Gastrocnemius medialis (tissue), 4 donors: ENCODE measurements at regions not wholly inside any gene's neighbourhood (a gene's known extent, or its start where the extent isn't known, plus 50 kb on each side); places are given as distances from the start of the nearest gene placed in this dataset.

Experiments
- ATAC-seq, 2 donors: fragments of 150-250 bp; one replicate each; pipeline ENCODE4 v1.9.1; 2016
- DNase-seq, 2 donors: peaks; one replicate each; pipeline ENCODE4 v3.0.0-alpha.2; 2019
- H3K27ac ChIP-seq, 4 donors: fragments of 200-600 bp; sonication (generic); 1 replicate in 1 of 4; 2 replicates in 3 of 4; pipeline ENCODE4 v1.5.1; 2016 to 2018; ENCODE audit warnings: mild to moderate bottlenecking in 2 of 4, moderate library complexity in 1 of 4
- H3K27me3 ChIP-seq, 3 donors: fragments of 200-600 bp; sonication (generic) in 2 of 3; 1 replicate in 1 of 3; 2 replicates in 2 of 3; pipeline versions ENCODE4 v1.5.1 to v1.6.0; 2016 to 2019; ENCODE audit warnings: mild to moderate bottlenecking in 1 of 3, moderate library complexity in 1 of 3
- H3K36me3 ChIP-seq, 2 donors: fragments of 200-600 bp; sonication (generic) in 1 of 2; one replicate each; pipeline ENCODE4 v1.5.1; 2017 to 2018
- H3K4me1 ChIP-seq, 2 donors: fragments of 200-600 bp; sonication (generic) in 1 of 2; one replicate each; pipeline ENCODE4 v1.5.1; 2016 to 2017; ENCODE audit warnings: mild to moderate bottlenecking in 2 of 2
- H3K4me3 ChIP-seq, 4 donors: fragments of 200-600 bp; sonication (generic) in 3 of 4; 1 replicate in 1 of 4; 2 replicates in 3 of 4; pipeline ENCODE4 v1.5.1; 2016 to 2019; ENCODE audit warnings: mild to moderate bottlenecking in 2 of 4
- H3K9me3 ChIP-seq, 3 donors: fragments of 200-600 bp; sonication (generic) in 2 of 3; 1 replicate in 1 of 3; 2 replicates in 2 of 3; pipeline ENCODE4 v1.5.1; 2016 to 2019
- CTCF ChIP-seq, 5 experiments: fragments of 450-650 bp in 3 of 5; fragments of 200-600 bp in 2 of 5; sonication (generic) in 2 of 5; IDR thresholded peaks in 4 of 5; conservative IDR thresholded peaks in 1 of 5; 1 replicate in 4 of 5; 2 replicates in 1 of 5; pipeline ENCODE4 v1.5.1; 2016 to 2019; ENCODE audit warnings: antibody characterized with exemption in 5 of 5, mild to moderate bottlenecking in 3 of 5, moderate library complexity in 3 of 5
- POLR2A ChIP-seq, 2 donors: fragments of 450-650 bp; IDR thresholded peaks; one replicate each; pipeline ENCODE4 v1.6.1; 2017; ENCODE audit warnings: antibody characterized with exemption in 2 of 2, mild to moderate bottlenecking in 2 of 2, moderate library complexity in 2 of 2
- in situ Hi-C, 4 donors: fragments of 200-750 bp; cut with MboI; loops; one replicate each; pipeline versions ENCODE4 v1.15.0 to v1.8.0; 2017; ENCODE audit warnings: low sequenced_read_pairs in 4 of 4
- intact Hi-C: fragments of 100-400 bp; cut with DNase I; formaldehyde crosslinking; loops from one replicate; pipeline ENCODE4 v1.15.1; 2023; ENCODE audit warnings: low total_unique reads

GRCh38 chr17:64783556-64784352 lies 121.6 kb upstream of the SMURF2 start:
- H3K9me3 ChIP-seq, result no peaks in the 10 kb centered on the region
- no peak for TF ChIP-seq POLR2A (IDR thresholded peaks at IDR 0.05)
- TF ChIP-seq CTCF (IDR thresholded peaks at IDR 0.05 in 4 of 5, conservative IDR thresholded peaks at IDR 0.05 in 1 of 5), result no peak
- ATAC-seq (no peak), DNase-seq (peak in 1 of 2 donors; percentile 4)
- no peak overlapping the region for H3K27ac ChIP-seq
- peaks cover 0 to 10% (median 7%) of the 10 kb centered on the region in 3 donors for H3K27me3 ChIP-seq
- intact Hi-C loops (no loop called here), in situ Hi-C loops (no loop called here)
- H3K4me1 ChIP-seq, result peaks cover 7 to 14% of the 10 kb centered on the region in 2 donors
- no peak overlapping the region for H3K4me3 ChIP-seq
- H3K36me3 ChIP-seq, result peaks cover 0 to 40% of the 10 kb centered on the region in 2 donors

- in situ Hi-C loops, result no loop called here
- Histone ChIP-seq H3K9me3 (no peaks in the 10 kb centered on the region), H3K4me1 (peaks cover 7 to 13% of the 10 kb centered on the region in 2 donors), H3K4me3 (no peak overlapping the region), H3K27ac (no peak overlapping the region), H3K36me3 (peaks cover 0 to 40% of the 10 kb centered on the region in 2 donors), H3K27me3 (peaks cover 0 to 10% (median 7%) of the 10 kb centered on the region in 3 donors)
- no peak for TF ChIP-seq POLR2A (IDR thresholded peaks at IDR 0.05)
- TF ChIP-seq CTCF (IDR thresholded peaks at IDR 0.05 in 4 of 5, conservative IDR thresholded peaks at IDR 0.05 in 1 of 5), result no peak
- DNase-seq, result no peak
- intact Hi-C loops, result no loop called here
- ATAC-seq, result no peak
Measured at GRCh38 chr17:64783031-64783461, 120.9 kb upstream of the SMURF2 start.

- DNase-seq, result no peak
- peak overlapping the region in 3 of 4 donors; percentile 44 to 55 (median 47) for H3K4me3 ChIP-seq
- in situ Hi-C loops, result no loop called here
- H3K36me3 ChIP-seq, result peaks cover 0 to 40% of the 10 kb centered on the region in 2 donors
- peaks cover 10 to 13% of the 10 kb centered on the region in 2 donors for H3K4me1 ChIP-seq
- H3K27ac ChIP-seq, result peak overlapping the region in 3 of 4 donors; percentile 33 to 56 (median 52)
- ATAC-seq, result no peak
- no peak for TF ChIP-seq CTCF (IDR thresholded peaks at IDR 0.05 in 4 of 5, conservative IDR thresholded peaks at IDR 0.05 in 1 of 5)
- TF ChIP-seq POLR2A (IDR thresholded peaks at IDR 0.05), result no peak
- no peaks in the 10 kb centered on the region for H3K9me3 ChIP-seq
- intact Hi-C loops, result no loop called here
- peaks cover 0 to 10% (median 7%) of the 10 kb centered on the region in 3 donors for H3K27me3 ChIP-seq
Measured at GRCh38 chr17:64781810-64782555, 119.9 kb upstream of the SMURF2 start.

- ATAC-seq, result no peak
- intact Hi-C loops, result no loop called here
Measured at GRCh38 chr17:64781014-64781756, 119.1 kb upstream of the SMURF2 start.

More at GRCh38 chr17:64781014-64781756, 119.1 kb upstream of the SMURF2 start:
- peak overlapping the region in 3 of 4 donors; percentile 33 to 56 (median 52) for H3K27ac ChIP-seq
- H3K9me3 ChIP-seq, result no peaks in the 10 kb centered on the region
- TF ChIP-seq CTCF (IDR thresholded peaks at IDR 0.05 in 4 of 5, conservative IDR thresholded peaks at IDR 0.05 in 1 of 5), result no peak
- no peak for TF ChIP-seq POLR2A (IDR thresholded peaks at IDR 0.05)
- no peak for DNase-seq
- H3K36me3 ChIP-seq, result peaks cover 0 to 34% of the 10 kb centered on the region in 2 donors
- H3K4me1 ChIP-seq, result peaks cover 10 to 14% of the 10 kb centered on the region in 2 donors
- in situ Hi-C loops, result no loop called here
- peaks cover 0 to 10% (median 7%) of the 10 kb centered on the region in 3 donors for H3K27me3 ChIP-seq
- peak overlapping the region; percentile 40 to 55 (median 46) for H3K4me3 ChIP-seq
